Testis (tissue), 2 donors: ENCODE measurements at regions not wholly inside any gene's neighbourhood (a gene's known extent, or its start where the extent isn't known, plus 50 kb on each side); places are given as distances from the start of the nearest gene placed in this dataset.

Source experiments
- POLR2A ChIP-seq: fragments of 450-650 bp; IDR thresholded peaks from one replicate; pipeline ENCODE4 v1.6.1; 2017; ENCODE audit warnings: antibody characterized with exemption, mild to moderate bottlenecking, moderate library complexity
- TF ChIP-seq, protein P1 (sequence below), 3 experiments: fragments of 450-650 bp in 2 of 3; fragments of 200-600 bp in 1 of 3; sonication (generic) in 1 of 3; IDR thresholded peaks; one replicate each; pipeline ENCODE4 v1.5.1; 2016 to 2019; ENCODE audit warnings: antibody characterized with exemption in 3 of 3, mild to moderate bottlenecking in 2 of 3, moderate library complexity in 1 of 3

DNA sequence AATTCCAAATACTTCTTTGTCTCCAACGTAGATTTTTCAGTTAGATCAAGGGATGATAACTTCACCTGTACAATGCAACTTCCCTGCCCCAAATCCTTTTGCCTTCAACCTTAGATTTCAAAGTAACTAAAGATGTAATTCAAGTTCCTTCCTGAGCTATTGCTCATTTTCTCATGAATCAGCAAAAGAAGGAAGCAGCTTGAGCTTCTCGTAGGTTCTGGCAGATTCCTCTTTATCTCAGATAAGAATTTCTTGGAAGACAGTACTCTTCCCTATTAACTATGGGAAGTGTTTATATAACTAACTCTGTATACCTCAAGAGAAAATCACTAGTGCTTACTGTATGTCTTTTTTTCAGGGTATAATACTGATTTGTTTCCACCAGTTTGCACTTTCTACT lies 203.8 kb downstream of the RASSF9 start:
- TF ChIP-seq, protein P1, sequence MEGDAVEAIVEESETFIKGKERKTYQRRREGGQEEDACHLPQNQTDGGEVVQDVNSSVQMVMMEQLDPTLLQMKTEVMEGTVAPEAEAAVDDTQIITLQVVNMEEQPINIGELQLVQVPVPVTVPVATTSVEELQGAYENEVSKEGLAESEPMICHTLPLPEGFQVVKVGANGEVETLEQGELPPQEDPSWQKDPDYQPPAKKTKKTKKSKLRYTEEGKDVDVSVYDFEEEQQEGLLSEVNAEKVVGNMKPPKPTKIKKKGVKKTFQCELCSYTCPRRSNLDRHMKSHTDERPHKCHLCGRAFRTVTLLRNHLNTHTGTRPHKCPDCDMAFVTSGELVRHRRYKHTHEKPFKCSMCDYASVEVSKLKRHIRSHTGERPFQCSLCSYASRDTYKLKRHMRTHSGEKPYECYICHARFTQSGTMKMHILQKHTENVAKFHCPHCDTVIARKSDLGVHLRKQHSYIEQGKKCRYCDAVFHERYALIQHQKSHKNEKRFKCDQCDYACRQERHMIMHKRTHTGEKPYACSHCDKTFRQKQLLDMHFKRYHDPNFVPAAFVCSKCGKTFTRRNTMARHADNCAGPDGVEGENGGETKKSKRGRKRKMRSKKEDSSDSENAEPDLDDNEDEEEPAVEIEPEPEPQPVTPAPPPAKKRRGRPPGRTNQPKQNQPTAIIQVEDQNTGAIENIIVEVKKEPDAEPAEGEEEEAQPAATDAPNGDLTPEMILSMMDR (IDR thresholded peaks at IDR 0.05) = no peak
- no peak for TF ChIP-seq POLR2A
